Activated CD8-positive, alpha-beta T cell treated with anti-CD3 and anti-CD28 coated beads, Interleukin-2, amount 10 ng/mL, durations not matched to agents 7 days and 5 days (primary cell): ENCODE measurements at regions not wholly inside any gene's neighbourhood (a gene's known extent, or its start where the extent isn't known, plus 50 kb on each side); places are given as distances from the start of the nearest gene placed in this dataset.

Source experiments
- ATAC-seq: fragments of 150-1000 bp; cut with Tn5 transposase; one replicate; pipeline ENCODE4 v1.10.0; 2021; ENCODE audit warnings: moderate library complexity
- CTCF ChIA-PET: fragments of 350-600 bp; sonication (Branson Sonifier 250); formaldehyde crosslinking; loops from one replicate; lab custom pipeline; 2021; ENCODE audit warnings: antibody characterized with exemption; lab: Charles Lee
- POLR2A ChIA-PET: fragments of 350-600 bp; sonication (Branson Sonifier 250); formaldehyde crosslinking; loops from one replicate; lab custom pipeline; 2021; ENCODE audit warnings: antibody characterized with exemption; lab: Charles Lee
- DNase-seq: peaks from one replicate; pipeline ENCODE4 v3.0.0-alpha.2; 2020
- H3K27ac Mint-ChIP-seq: one replicate; pipeline ENCODE4 v1.8.0; 2021; ENCODE audit warnings: mild to moderate bottlenecking, mixed read lengths
- H3K27me3 Mint-ChIP-seq: one replicate; pipeline ENCODE4 v1.8.0; 2021; ENCODE audit warnings: low read depth, mixed read lengths
- H3K36me3 Mint-ChIP-seq: one replicate; pipeline ENCODE4 v1.8.0; 2021; ENCODE audit warnings: low read depth, mixed read lengths
- H3K4me1 Mint-ChIP-seq: one replicate; pipeline ENCODE4 v1.8.0; 2021; ENCODE audit warnings: low read depth, mixed read lengths
- H3K4me3 Mint-ChIP-seq: one replicate; pipeline ENCODE4 v1.8.0; 2021; ENCODE audit warnings: mild to moderate bottlenecking, mixed read lengths
- H3K9me3 Mint-ChIP-seq: one replicate; pipeline ENCODE4 v1.8.0; 2022; ENCODE audit warnings: mixed read lengths; ENCODE audit not compliant: insufficient read depth

- H3K4me1 Mint-ChIP-seq: no peaks in the 10 kb centered on the region
- H3K36me3 Mint-ChIP-seq: no peaks in the 10 kb centered on the region
- H3K27me3 Mint-ChIP-seq: no peaks in the 10 kb centered on the region
- no peaks in the 10 kb centered on the region for H3K9me3 Mint-ChIP-seq
- ATAC-seq: no peak
- no peak for DNase-seq
- POLR2A ChIA-PET: no interaction called here
- no peak overlapping the region for H3K4me3 Mint-ChIP-seq
- no peak overlapping the region for H3K27ac Mint-ChIP-seq
- CTCF ChIA-PET: no interaction called here
Measured at GRCh38 chr12:105930557-105931503, 207.9 kb downstream of the NUAK1 start.

- ATAC-seq (no peak), DNase-seq (no peak)
- ChIA-PET POLR2A (no interaction called here), CTCF (no interaction called here)
- no peaks in the 10 kb centered on the region for H3K9me3 Mint-ChIP-seq
- no peak overlapping the region for H3K27ac Mint-ChIP-seq
- H3K4me1 Mint-ChIP-seq: no peaks in the 10 kb centered on the region
- H3K4me3 Mint-ChIP-seq: no peak overlapping the region
- no peaks in the 10 kb centered on the region for H3K36me3 Mint-ChIP-seq
- H3K27me3 Mint-ChIP-seq: no peaks in the 10 kb centered on the region
Measured at GRCh38 chr12:105931762-105932570, 206.8 kb downstream of the NUAK1 start.

DNA sequence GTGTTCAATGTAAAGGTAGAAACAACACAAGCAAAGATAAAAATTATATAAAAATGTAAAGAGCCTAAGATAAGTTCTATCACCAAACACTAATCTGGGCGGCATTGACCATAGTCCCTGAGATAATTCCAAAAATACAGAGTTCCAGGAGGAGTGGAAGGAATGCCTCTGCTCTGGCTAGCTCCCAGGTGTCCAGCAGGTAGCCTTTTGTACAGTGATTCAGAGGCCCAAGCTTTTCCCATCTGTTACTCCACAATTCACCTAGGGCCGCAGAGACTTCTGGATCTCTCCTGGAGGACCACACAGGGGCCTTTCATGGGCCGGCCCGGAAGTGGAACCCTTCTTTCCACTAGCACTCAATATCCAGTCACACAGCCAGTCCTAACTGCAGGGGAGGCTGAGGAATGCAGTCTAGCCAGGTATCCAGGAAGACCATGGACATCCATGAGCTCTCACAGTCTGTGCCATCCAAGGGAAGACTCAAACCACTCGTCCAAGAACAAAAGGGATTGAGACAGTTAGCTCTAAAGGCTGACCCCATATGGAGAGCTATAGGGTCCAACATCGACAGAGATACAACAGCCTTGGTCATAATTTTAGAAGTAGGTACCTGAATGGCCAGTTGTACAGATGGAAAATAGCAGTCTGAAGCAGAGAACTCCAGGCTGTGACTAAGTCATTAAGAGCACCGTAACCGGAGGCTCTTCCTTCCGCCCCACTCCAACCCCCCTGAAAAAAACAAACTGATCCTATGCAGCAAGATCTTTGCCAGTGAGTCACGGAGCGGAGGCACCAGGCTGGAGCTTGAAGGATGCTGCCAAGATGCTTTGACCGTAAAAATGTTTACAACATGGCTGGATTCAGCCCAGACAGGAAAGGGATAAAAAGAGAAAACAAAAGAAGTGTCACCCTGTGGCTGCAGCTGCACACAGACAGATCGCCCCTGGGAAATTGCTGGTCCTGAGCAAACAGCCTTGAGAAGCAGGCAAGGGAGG, 204.8 kb downstream of the NUAK1 start:
- no peak for DNase-seq
- CTCF ChIA-PET: no interaction called here
- no peak for ATAC-seq
- Mint-ChIP-seq H3K27me3 (peaks cover 3% of the 10 kb centered on the region), H3K36me3 (no peaks in the 10 kb centered on the region), H3K4me1 (no peaks in the 10 kb centered on the region), H3K9me3 (no peaks in the 10 kb centered on the region), H3K27ac (no peak overlapping the region), H3K4me3 (no peak overlapping the region)
- POLR2A ChIA-PET: no interaction called here

- H3K27ac Mint-ChIP-seq: no peak overlapping the region
- H3K36me3 Mint-ChIP-seq: no peaks in the 10 kb centered on the region
- H3K27me3 Mint-ChIP-seq: peaks cover 4% of the 10 kb centered on the region
- ChIA-PET CTCF (interaction anchor here (0.8 kb wide), 1 partner anchor 20 kb away, joined by 3 read pairs; no protein-coding TSS in a partner anchor), POLR2A (no interaction called here)
- H3K9me3 Mint-ChIP-seq: no peaks in the 10 kb centered on the region
- DNase-seq: no peak
- H3K4me1 Mint-ChIP-seq: no peaks in the 10 kb centered on the region
- ATAC-seq: no peak
- H3K4me3 Mint-ChIP-seq: no peak overlapping the region
Measured at GRCh38 chr12:105935106-105935505, 203.6 kb downstream of the NUAK1 start.

- Mint-ChIP-seq H3K4me1 (no peaks in the 10 kb centered on the region), H3K36me3 (no peaks in the 10 kb centered on the region), H3K27ac (no peak overlapping the region), H3K4me3 (no peak overlapping the region), H3K27me3 (peaks cover 4% of the 10 kb centered on the region), H3K9me3 (no peaks in the 10 kb centered on the region)
- ATAC-seq: no peak
- ChIA-PET POLR2A (no interaction called here), CTCF (no interaction called here)
- no peak for DNase-seq
Measured at GRCh38 chr12:105935981-105936380, 202.8 kb downstream of the NUAK1 start.

DNA sequence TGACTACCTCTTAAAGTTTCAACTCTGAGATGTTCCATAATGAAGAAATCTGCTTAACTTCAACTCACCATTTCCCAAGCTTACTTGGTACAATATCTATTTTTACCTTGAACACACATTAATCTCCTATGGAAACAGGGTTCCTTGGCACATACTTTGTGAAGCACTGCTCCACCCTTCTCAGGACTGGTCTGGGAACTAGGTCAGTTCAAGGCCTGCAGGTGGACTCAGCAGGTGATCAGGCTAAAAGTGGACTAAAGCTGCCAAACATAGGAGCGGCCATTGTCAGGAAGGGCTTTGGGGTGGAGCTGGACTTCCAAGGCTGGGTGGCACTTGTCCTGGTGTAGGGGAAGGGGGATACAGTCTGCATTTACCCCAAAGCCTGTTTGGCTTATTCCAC, 202.3 kb downstream of the NUAK1 start:
- no peaks in the 10 kb centered on the region for H3K9me3 Mint-ChIP-seq
- ATAC-seq (no peak), DNase-seq (no peak)
- no peak overlapping the region for H3K4me3 Mint-ChIP-seq
- no peak overlapping the region for H3K27ac Mint-ChIP-seq
- CTCF ChIA-PET: no interaction called here
- peaks cover 4% of the 10 kb centered on the region for H3K27me3 Mint-ChIP-seq
- H3K4me1 Mint-ChIP-seq: no peaks in the 10 kb centered on the region
- POLR2A ChIA-PET: no interaction called here
- H3K36me3 Mint-ChIP-seq: no peaks in the 10 kb centered on the region

- Mint-ChIP-seq H3K4me3 (no peak overlapping the region), H3K4me1 (no peaks in the 10 kb centered on the region), H3K27ac (no peak overlapping the region), H3K36me3 (no peaks in the 10 kb centered on the region), H3K9me3 (no peaks in the 10 kb centered on the region), H3K27me3 (peaks cover 4% of the 10 kb centered on the region)
- ChIA-PET CTCF (no interaction called here), POLR2A (no interaction called here)
- ATAC-seq: no peak
- DNase-seq: no peak
Measured at GRCh38 chr12:105937009-105937408, 201.7 kb downstream of the NUAK1 start.

- Mint-ChIP-seq H3K36me3 (no peaks in the 10 kb centered on the region), H3K4me1 (no peaks in the 10 kb centered on the region), H3K9me3 (no peaks in the 10 kb centered on the region), H3K4me3 (no peak overlapping the region), H3K27me3 (peaks cover 4% of the 10 kb centered on the region), H3K27ac (no peak overlapping the region)
- ATAC-seq (no peak), DNase-seq (no peak)
- ChIA-PET POLR2A (no interaction called here), CTCF (no interaction called here)
Measured at GRCh38 chr12:105939181-105939721, 199.5 kb downstream of the NUAK1 start.

DNA sequence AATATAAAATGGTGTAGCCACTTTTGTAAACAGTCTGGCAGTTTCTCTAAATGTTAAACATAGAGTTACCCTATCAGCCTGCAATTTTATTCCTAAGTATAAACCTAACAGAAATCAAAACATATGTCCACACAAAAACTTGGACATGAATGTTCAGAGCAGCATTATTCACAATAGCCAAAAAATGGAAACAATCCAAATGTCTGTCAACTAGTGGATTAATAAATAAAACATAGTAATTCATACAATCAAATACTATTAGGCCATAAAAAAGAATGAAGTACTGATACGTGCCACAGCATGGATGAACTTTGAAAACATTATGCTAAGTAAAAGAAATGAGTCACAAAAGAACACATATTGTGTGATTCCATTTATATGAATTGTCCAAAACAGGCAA, 196.5 kb downstream of the NUAK1 start:
- Mint-ChIP-seq H3K4me3 (no peak overlapping the region), H3K27me3 (peaks cover 4% of the 10 kb centered on the region), H3K27ac (no peak overlapping the region), H3K9me3 (no peaks in the 10 kb centered on the region), H3K36me3 (no peaks in the 10 kb centered on the region), H3K4me1 (no peaks in the 10 kb centered on the region)
- DNase-seq (no peak), ATAC-seq (no peak)
- ChIA-PET CTCF (no interaction called here), POLR2A (no interaction called here)

DNA sequence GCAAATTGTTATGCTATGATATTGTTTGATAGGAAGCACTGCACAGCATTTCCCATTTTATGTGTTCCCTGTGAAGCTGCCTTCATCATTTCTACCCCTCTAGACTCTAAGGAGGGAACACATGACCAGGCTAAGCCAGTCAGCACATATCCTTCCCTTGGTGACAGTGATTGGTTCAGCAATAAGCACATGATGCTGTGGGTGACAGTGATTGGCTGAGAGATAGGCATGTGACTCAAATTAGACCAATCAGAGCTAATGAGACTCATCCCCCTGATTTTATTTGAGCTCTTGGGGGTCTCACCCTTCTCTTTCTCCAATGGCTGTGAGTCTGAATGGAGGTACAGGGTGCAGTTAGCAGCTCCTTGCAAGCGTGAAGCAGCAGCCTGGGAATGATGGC, 195.2 kb downstream of the NUAK1 start:
- ChIA-PET CTCF (no interaction called here), POLR2A (no interaction called here)
- Mint-ChIP-seq H3K36me3 (no peaks in the 10 kb centered on the region), H3K4me1 (no peaks in the 10 kb centered on the region), H3K9me3 (no peaks in the 10 kb centered on the region), H3K4me3 (no peak overlapping the region), H3K27ac (no peak overlapping the region), H3K27me3 (peaks cover 4% of the 10 kb centered on the region)
- ATAC-seq (no peak), DNase-seq (no peak)

GRCh38 chr12:105944628-105945027, 194.1 kb downstream of the NUAK1 start:
- Mint-ChIP-seq H3K4me3 (no peak overlapping the region), H3K27me3 (no peaks in the 10 kb centered on the region), H3K4me1 (no peaks in the 10 kb centered on the region), H3K27ac (no peak overlapping the region), H3K9me3 (no peaks in the 10 kb centered on the region), H3K36me3 (no peaks in the 10 kb centered on the region)
- DNase-seq: no peak
- ATAC-seq: no peak
- CTCF ChIA-PET: interaction anchor here (0.7 kb wide), 1 partner anchor 25 kb away, joined by 3 read pairs; no protein-coding TSS in a partner anchor
- POLR2A ChIA-PET: no interaction called here
